ENCODE measurements at regions not wholly inside any gene's neighbourhood (a gene's known extent, or its start where the extent isn't known, plus 50 kb on each side); places are given as distances from the start of the nearest gene placed in this dataset.

DNA sequence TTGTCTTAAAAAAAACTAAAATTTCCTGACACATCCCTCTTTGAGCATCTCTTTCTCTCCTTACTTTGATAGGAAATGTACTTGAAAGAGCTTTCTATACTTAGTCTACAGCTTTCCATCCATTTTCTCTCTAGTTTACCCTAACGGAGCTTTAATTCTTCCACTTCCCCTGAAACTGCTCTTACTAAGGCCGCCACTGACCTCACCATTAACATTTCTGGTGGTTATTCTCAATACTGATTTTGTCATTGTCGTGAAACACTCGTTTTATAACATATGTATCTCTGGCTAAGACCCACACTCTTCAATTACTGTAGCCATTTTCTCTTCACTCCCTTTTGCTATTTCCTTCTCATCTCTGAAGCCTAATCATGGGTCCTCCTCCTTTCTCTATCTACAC is 262.0 kb upstream of the FERD3L start:
- no peaks in the 10 kb centered on the region for H3K36me3 ChIP-seq (ENCODE audit: control insufficient read depth in 1 of 2, insufficient read depth in 2 of 2, low read length in 2 of 2)
- H3K9me3 ChIP-seq (ENCODE audit: control insufficient read depth in 1 of 2, low read length in 2 of 2), result no peaks in the 10 kb centered on the region
- H3K4me1 ChIP-seq (ENCODE audit: control insufficient read depth in 1 of 2, insufficient read depth in 2 of 2, low read length in 2 of 2), result no peaks in the 10 kb centered on the region
- H3K4me3 ChIP-seq (ENCODE audit: low read depth in 1 of 2, low read length in 2 of 2), result no peak overlapping the region
- H3K27ac ChIP-seq (ENCODE audit: low read length), result no peak overlapping the region
- no peaks in the 10 kb centered on the region for H3K27me3 ChIP-seq (ENCODE audit: low read depth, low read length)

DNA sequence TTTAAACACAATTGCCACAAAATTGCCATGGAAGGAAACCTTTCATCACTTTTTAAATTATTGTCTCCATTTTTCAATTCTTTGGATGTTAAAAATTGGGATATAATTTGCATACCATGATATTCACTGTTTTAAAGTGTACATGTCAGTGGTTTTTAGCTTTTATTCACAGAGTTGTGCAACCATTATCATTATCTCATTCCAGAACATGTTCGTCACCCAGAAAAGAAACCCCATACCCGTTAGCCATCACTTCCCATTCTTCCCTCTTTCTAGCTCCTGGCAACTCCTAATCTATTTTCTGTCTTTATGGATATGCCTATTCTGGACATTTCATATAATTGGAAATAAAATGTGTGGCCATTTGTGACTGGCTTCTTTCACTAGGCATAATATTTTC is 260.3 kb upstream of the FERD3L start:
- H3K36me3 ChIP-seq (ENCODE audit: control insufficient read depth in 1 of 2, insufficient read depth in 2 of 2, low read length in 2 of 2), result no peaks in the 10 kb centered on the region
- H3K4me1 ChIP-seq (ENCODE audit: control insufficient read depth in 1 of 2, insufficient read depth in 2 of 2, low read length in 2 of 2), result no peaks in the 10 kb centered on the region
- no peak overlapping the region for H3K27ac ChIP-seq (ENCODE audit: low read length)
- H3K27me3 ChIP-seq (ENCODE audit: low read depth, low read length), result no peaks in the 10 kb centered on the region
- H3K9me3 ChIP-seq (ENCODE audit: control insufficient read depth in 1 of 2, low read length in 2 of 2), result no peaks in the 10 kb centered on the region
- H3K4me3 ChIP-seq (ENCODE audit: low read depth in 1 of 2, low read length in 2 of 2), result no peak overlapping the region

DNA sequence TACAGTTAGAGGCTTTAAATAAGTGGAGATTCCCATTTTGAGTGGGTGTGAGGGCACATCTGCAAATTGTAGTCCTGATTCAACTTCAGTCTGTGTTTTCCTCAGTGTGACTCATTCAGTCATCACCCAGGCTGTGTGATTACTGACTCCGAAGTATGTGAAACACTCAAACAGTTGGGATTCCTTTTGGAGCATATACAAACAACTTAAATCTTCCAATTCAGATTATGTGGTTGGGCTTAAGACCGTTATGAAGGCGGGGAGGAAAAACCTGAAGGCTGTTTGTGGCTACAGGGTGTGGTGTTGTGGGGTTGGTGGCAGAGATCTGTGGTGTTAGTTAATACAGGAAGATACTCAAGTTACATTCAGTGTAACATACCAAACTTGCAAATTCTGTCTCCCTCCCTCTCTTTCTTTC is 259.7 kb upstream of the FERD3L start:
- Histone ChIP-seq H3K4me1 (ENCODE audit: control insufficient read depth in 1 of 2, insufficient read depth in 2 of 2, low read length in 2 of 2) (no peaks in the 10 kb centered on the region), H3K9me3 (ENCODE audit: control insufficient read depth in 1 of 2, low read length in 2 of 2) (no peaks in the 10 kb centered on the region), H3K4me3 (ENCODE audit: low read depth in 1 of 2, low read length in 2 of 2) (no peak overlapping the region), H3K27ac (ENCODE audit: low read length) (no peak overlapping the region), H3K27me3 (ENCODE audit: low read depth, low read length) (no peaks in the 10 kb centered on the region), H3K36me3 (ENCODE audit: control insufficient read depth in 1 of 2, insufficient read depth in 2 of 2, low read length in 2 of 2) (no peaks in the 10 kb centered on the region)

DNA sequence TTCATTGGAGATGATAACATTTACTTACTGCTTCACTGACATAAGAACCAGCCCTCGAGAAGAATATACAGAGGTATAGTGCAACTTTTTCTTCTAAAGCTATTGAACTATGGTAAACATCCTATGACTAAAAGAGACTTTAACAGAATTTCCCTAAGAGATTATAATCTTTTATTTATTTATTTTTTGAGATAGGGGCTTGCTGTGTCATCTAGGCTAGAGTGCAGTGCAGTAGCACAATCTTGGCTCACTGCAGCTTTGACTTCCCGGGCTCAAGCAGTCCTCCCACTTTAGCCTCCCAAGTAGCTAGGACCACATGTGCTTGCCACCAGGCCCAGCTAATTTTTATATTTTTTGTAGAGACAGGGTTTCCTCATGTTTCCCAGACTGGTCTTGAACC is 258.5 kb upstream of the FERD3L start:
- Histone ChIP-seq H3K27ac (ENCODE audit: low read length) (no peak overlapping the region), H3K9me3 (ENCODE audit: control insufficient read depth in 1 of 2, low read length in 2 of 2) (no peaks in the 10 kb centered on the region), H3K27me3 (ENCODE audit: low read depth, low read length) (no peaks in the 10 kb centered on the region), H3K36me3 (ENCODE audit: control insufficient read depth in 1 of 2, insufficient read depth in 2 of 2, low read length in 2 of 2) (no peaks in the 10 kb centered on the region), H3K4me1 (ENCODE audit: control insufficient read depth in 1 of 2, insufficient read depth in 2 of 2, low read length in 2 of 2) (no peaks in the 10 kb centered on the region), H3K4me3 (ENCODE audit: low read depth in 1 of 2, low read length in 2 of 2) (no peak overlapping the region)

DNA sequence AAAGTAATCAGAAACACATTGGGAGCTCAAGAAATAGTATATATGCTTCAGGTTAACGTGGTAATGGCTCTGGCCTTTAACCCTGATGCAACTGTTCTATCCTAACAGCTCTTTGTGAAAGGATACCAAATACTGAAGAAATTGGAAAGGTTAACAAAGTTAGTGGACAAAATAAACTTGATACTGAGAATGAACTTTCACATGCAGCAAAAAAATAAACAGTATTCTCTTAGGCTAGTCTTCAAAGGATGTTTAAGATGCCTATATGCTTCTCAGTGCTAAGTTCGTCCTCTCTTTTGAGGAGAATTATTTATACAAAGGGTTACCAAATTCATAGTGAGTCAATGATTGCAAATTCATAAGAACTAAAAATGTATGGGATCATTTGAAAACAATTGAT is 256.2 kb upstream of the FERD3L start:
- Histone ChIP-seq H3K27ac (ENCODE audit: low read length) (no peak overlapping the region), H3K4me3 (ENCODE audit: low read depth in 1 of 2, low read length in 2 of 2) (no peak overlapping the region), H3K4me1 (ENCODE audit: control insufficient read depth in 1 of 2, insufficient read depth in 2 of 2, low read length in 2 of 2) (no peaks in the 10 kb centered on the region), H3K36me3 (ENCODE audit: control insufficient read depth in 1 of 2, insufficient read depth in 2 of 2, low read length in 2 of 2) (no peaks in the 10 kb centered on the region), H3K9me3 (ENCODE audit: control insufficient read depth in 1 of 2, low read length in 2 of 2) (no peaks in the 10 kb centered on the region), H3K27me3 (ENCODE audit: low read depth, low read length) (no peaks in the 10 kb centered on the region)

DNA sequence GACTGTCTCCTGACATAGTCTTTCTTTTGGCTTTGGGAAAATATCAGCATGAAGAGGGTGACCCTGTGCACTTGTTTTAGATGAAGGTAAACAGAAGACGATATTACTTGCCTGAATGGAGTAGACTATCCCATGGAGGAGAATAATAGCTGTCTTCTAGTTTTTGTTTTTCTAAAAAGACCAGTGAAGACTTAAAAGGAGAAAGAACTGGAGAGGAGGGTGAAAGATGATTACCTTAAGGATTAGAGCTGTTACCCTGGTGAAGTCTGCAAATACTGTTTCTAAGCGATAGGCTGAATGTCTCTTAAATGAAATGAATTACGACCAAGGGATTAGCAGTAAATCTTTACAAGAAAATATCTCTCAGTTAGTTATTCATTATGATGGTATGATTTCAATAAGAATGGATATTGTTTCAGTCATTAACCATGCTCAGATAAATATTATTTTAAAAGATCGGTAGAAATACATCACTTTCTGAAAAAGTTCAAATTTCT is 255.6 kb upstream of the FERD3L start:
- Histone ChIP-seq H3K27me3 (ENCODE audit: low read depth, low read length) (no peaks in the 10 kb centered on the region), H3K36me3 (ENCODE audit: control insufficient read depth in 1 of 2, insufficient read depth in 2 of 2, low read length in 2 of 2) (no peaks in the 10 kb centered on the region), H3K4me1 (ENCODE audit: control insufficient read depth in 1 of 2, insufficient read depth in 2 of 2, low read length in 2 of 2) (no peaks in the 10 kb centered on the region), H3K27ac (ENCODE audit: low read length) (no peak overlapping the region), H3K9me3 (ENCODE audit: control insufficient read depth in 1 of 2, low read length in 2 of 2) (no peaks in the 10 kb centered on the region), H3K4me3 (ENCODE audit: low read depth in 1 of 2, low read length in 2 of 2) (no peak overlapping the region)

DNA sequence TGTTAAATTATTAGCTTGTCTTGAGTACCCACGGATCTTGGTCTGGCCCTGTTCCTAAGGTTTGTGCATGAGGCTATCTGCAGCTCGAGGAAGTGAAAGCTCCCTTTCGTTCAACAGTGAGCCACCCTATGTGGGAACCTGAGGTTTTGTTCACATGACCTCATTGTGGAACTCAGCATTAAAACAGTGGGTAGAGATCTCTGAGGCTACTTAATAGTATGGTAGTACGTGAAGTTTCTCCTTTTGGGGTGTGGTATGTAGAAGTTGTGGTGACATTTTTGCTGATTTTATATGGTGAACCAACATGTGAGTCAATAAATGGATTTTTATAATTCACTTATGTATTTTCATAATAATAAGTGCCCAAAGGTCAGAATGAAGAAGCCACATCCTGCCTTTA is 252.7 kb upstream of the FERD3L start:
- H3K4me1 ChIP-seq (ENCODE audit: control insufficient read depth in 1 of 2, insufficient read depth in 2 of 2, low read length in 2 of 2), result no peaks in the 10 kb centered on the region
- no peak overlapping the region for H3K4me3 ChIP-seq (ENCODE audit: low read depth in 1 of 2, low read length in 2 of 2)
- no peak overlapping the region for H3K27ac ChIP-seq (ENCODE audit: low read length)
- H3K36me3 ChIP-seq (ENCODE audit: control insufficient read depth in 1 of 2, insufficient read depth in 2 of 2, low read length in 2 of 2), result no peaks in the 10 kb centered on the region
- H3K9me3 ChIP-seq (ENCODE audit: control insufficient read depth in 1 of 2, low read length in 2 of 2), result no peaks in the 10 kb centered on the region
- no peaks in the 10 kb centered on the region for H3K27me3 ChIP-seq (ENCODE audit: low read depth, low read length)

DNA sequence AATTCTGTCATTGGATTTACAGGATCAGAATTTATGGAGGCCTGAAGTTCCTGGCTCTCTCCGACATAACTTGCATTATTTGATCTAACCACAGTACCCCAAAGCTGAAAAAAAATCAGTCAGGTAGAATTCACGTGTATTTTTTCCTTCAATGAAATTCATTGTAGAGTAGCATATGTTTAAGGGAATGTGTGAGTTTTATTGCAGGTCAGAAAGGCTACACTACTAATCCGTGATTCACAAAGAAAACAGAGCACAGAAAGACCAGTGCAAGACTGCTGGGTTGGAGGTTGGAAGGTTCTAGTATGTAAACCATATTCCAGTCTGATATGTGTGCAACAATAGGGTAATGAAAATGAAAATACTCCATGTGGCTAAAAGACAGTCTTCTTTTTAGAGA is 247.0 kb upstream of the FERD3L start:
- Histone ChIP-seq H3K27me3 (ENCODE audit: low read depth, low read length) (no peaks in the 10 kb centered on the region), H3K4me1 (ENCODE audit: control insufficient read depth in 1 of 2, insufficient read depth in 2 of 2, low read length in 2 of 2) (no peaks in the 10 kb centered on the region), H3K27ac (ENCODE audit: low read length) (no peak overlapping the region), H3K36me3 (ENCODE audit: control insufficient read depth in 1 of 2, insufficient read depth in 2 of 2, low read length in 2 of 2) (no peaks in the 10 kb centered on the region), H3K4me3 (ENCODE audit: low read depth in 1 of 2, low read length in 2 of 2) (no peak overlapping the region), H3K9me3 (ENCODE audit: control insufficient read depth in 1 of 2, low read length in 2 of 2) (no peaks in the 10 kb centered on the region)

DNA sequence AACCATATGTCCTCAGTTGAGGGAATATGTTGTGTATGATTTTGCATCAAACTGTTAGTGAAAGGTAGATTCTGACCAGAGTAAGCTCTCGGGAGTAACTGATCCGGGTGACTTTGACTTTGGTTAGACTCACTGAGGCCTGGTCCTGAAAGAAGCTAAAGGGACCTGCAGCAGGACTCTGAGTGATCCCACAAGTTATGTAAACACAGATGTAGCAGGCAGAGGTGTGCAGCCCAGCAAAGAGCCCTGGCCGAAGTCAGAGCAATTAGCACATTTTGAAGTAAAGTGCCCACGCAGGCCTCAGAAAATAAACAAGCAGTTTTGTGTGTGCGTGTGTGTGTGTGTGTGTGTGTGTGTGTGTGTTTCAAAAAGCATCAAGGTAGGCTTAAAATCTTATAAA is 245.6 kb upstream of the FERD3L start:
- Histone ChIP-seq H3K9me3 (ENCODE audit: control insufficient read depth in 1 of 2, low read length in 2 of 2) (no peaks in the 10 kb centered on the region), H3K4me1 (ENCODE audit: control insufficient read depth in 1 of 2, insufficient read depth in 2 of 2, low read length in 2 of 2) (no peaks in the 10 kb centered on the region), H3K36me3 (ENCODE audit: control insufficient read depth in 1 of 2, insufficient read depth in 2 of 2, low read length in 2 of 2) (no peaks in the 10 kb centered on the region), H3K4me3 (ENCODE audit: low read depth in 1 of 2, low read length in 2 of 2) (no peak overlapping the region), H3K27ac (ENCODE audit: low read length) (no peak overlapping the region), H3K27me3 (ENCODE audit: low read depth, low read length) (no peaks in the 10 kb centered on the region)

DNA sequence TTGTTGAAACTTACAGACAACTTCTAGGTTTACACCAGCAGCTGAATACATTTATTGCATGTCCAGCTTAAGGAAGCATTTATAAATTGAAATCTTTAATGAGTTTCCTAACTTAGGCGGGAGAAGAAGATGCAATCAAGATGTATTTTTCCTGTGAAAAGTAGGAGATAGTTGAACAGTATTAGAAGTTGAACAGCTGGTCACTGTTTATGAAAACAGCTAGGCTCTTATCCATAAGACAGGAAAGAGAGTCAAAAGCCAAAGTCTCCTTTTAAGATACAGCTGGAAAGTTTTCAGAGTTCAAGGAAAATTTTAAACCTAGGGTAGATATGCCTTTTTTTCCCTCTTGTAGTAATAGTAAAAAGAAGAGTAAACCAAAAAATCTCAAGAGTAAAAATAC is 236.1 kb upstream of the FERD3L start:
- Histone ChIP-seq H3K4me3 (ENCODE audit: low read depth in 1 of 2, low read length in 2 of 2) (no peak overlapping the region), H3K36me3 (ENCODE audit: control insufficient read depth in 1 of 2, insufficient read depth in 2 of 2, low read length in 2 of 2) (no peaks in the 10 kb centered on the region), H3K9me3 (ENCODE audit: control insufficient read depth in 1 of 2, low read length in 2 of 2) (no peaks in the 10 kb centered on the region), H3K27ac (ENCODE audit: low read length) (no peak overlapping the region), H3K4me1 (ENCODE audit: control insufficient read depth in 1 of 2, insufficient read depth in 2 of 2, low read length in 2 of 2) (peaks cover 0 to 8% of the 10 kb centered on the region in 2 donors), H3K27me3 (ENCODE audit: low read depth, low read length) (no peaks in the 10 kb centered on the region)

DNA sequence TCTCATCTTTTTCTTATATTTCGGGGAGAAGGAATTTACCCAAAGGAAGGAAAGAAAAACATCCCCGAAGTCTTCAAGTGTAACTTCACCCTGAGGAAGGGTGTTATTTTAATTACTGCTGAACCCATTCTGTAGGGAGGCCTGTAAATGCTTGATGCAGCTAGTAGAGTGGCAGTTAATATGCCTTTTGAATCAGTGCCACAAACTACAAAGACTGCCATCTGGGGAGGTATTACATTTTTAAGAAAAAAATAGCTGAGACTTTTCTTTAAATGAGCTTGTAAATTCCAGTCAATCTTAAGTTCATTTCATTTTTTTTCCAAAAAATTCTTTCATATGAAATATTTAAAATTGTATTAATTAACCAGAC is 233.1 kb upstream of the FERD3L start:
- Histone ChIP-seq H3K27me3 (ENCODE audit: low read depth, low read length) (no peaks in the 10 kb centered on the region), H3K4me3 (ENCODE audit: low read depth in 1 of 2, low read length in 2 of 2) (no peak overlapping the region), H3K27ac (ENCODE audit: low read length) (no peak overlapping the region), H3K9me3 (ENCODE audit: control insufficient read depth in 1 of 2, low read length in 2 of 2) (no peaks in the 10 kb centered on the region), H3K4me1 (ENCODE audit: control insufficient read depth in 1 of 2, insufficient read depth in 2 of 2, low read length in 2 of 2) (peaks cover 0 to 8% of the 10 kb centered on the region in 2 donors), H3K36me3 (ENCODE audit: control insufficient read depth in 1 of 2, insufficient read depth in 2 of 2, low read length in 2 of 2) (no peaks in the 10 kb centered on the region)

DNA sequence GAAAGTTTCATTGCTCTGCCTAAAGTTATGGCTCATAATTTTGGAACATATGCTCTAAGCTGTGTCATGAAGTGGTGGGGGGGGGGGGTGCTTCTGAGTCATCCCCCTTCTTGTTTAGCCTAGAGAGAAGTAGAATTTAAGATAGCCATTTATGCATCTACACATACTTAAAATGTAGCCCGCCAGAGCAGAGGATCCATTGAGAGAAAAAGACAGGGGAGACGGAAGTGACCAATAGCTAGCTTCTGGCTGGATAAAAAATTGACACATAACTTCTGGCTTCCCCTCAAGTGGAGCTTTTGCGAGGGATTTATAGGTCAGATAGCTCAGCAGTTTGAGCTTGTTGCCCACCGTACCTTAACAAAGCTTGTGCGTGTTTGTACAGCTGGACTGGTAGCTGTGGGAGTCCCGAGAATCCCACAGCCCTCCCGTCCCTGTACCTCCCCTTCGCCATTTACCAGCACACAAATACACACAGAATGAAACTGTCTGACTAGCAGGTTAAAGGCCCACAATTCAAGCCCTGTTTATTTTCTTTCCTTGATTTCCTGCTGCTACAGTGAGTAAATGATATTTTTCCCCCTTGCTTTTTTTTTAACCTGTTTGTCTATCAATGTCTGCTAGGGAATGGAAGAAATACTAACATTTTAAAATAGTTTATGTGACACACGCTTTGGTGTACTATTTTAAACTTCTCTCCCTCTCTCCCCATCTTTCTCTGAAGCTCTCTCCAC is 232.6 kb upstream of the FERD3L start:
- Histone ChIP-seq H3K27ac (ENCODE audit: low read length) (no peak overlapping the region), H3K9me3 (ENCODE audit: control insufficient read depth in 1 of 2, low read length in 2 of 2) (no peaks in the 10 kb centered on the region), H3K36me3 (ENCODE audit: control insufficient read depth in 1 of 2, insufficient read depth in 2 of 2, low read length in 2 of 2) (no peaks in the 10 kb centered on the region), H3K4me3 (ENCODE audit: low read depth in 1 of 2, low read length in 2 of 2) (peak overlapping the region in 1 of 2 donors; percentile 12), H3K4me1 (ENCODE audit: control insufficient read depth in 1 of 2, insufficient read depth in 2 of 2, low read length in 2 of 2) (peaks cover 0 to 8% of the 10 kb centered on the region in 2 donors), H3K27me3 (ENCODE audit: low read depth, low read length) (no peaks in the 10 kb centered on the region)

All from muscle layer of duodenum (tissue), 2 donors.